Left ventricle myocardium superior (tissue), 1 donor: ENCODE measurements at regions not wholly inside any gene's neighbourhood (a gene's known extent, or its start where the extent isn't known, plus 50 kb on each side); places are given as distances from the start of the nearest gene placed in this dataset.

Experiments
- ATAC-seq: fragments of 200-7000 bp; cut with Tn5 transposase; one replicate; pipeline ENCODE4 v1.9.1; 2020; ENCODE audit warnings: mild to moderate bottlenecking, moderate library complexity
- DNase-seq: peaks from one replicate; pipeline ENCODE4 v3.0.0-alpha.2; 2020
- intact Hi-C: fragments of 100-400 bp; cut with micrococcal nuclease; formaldehyde crosslinking; loops from one replicate; pipeline ENCODE4 v1.11.0; 2022
- donor health status: DM: no; HTN: yes; CAD: no; lungs with severe emphysema.

GRCh38 chr3:167899093-167899492 lies 163.6 kb downstream of the SERPINI1 start:
- DNase-seq, result no peak
- intact Hi-C loops, result no loop called here
- ATAC-seq, result no peak

GRCh38 chr3:167898091-167898490 lies 162.6 kb downstream of the SERPINI1 start:
- no peak for ATAC-seq
- intact Hi-C loops, result no loop called here
- DNase-seq, result no peak

DNA sequence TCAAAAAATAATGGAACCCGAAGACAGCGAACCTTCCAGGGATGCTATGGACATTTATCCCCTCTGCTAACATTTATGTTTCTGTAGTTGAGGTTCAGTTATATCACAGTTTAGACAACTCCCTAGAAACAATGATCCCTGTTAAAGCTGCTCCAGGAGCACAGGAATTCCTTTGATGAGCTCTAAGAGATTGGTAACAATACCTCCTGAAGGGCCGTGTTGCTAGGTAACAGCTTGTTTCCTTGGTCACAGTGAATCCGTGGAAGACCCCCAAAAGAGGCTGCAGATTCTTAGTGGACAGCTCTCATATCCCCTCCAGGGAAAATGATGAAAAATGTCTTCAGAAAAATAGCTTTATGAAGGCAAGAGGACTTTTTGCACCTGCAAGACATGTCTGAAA lies 160.2 kb downstream of the SERPINI1 start:
- DNase-seq, result no peak
- no peak for ATAC-seq
- intact Hi-C loops, result no loop called here

- ATAC-seq (no peak), DNase-seq (no peak)
- intact Hi-C loops, result no loop called here
These were observed 159.7 kb downstream of the SERPINI1 start for GRCh38 chr3:167895178-167895577.

GRCh38 chr3:167892205-167892604 lies 156.7 kb downstream of the SERPINI1 start:
- intact Hi-C loops, result no loop called here
- ATAC-seq (no peak), DNase-seq (no peak)

DNA sequence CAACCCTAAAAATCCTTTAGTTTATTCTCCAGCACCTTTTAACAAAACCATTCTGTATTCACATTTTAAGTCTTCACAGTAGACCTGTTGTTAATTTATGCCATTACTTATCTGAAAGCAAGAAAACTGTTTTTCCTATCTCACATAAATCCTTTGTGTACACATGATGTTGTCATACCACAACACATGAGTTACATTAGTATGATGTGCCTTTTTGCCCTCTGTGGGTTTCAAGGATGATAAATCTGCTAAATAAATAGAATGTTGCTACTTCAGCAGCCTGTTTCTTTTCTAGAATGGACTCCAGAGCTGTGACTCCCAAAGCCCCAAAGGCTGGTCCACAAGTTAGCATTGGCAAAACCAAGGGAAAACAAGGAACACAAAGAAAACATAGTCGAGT lies 151.6 kb downstream of the SERPINI1 start:
- intact Hi-C loops, result no loop called here
- no peak for ATAC-seq
- DNase-seq, result no peak

DNA sequence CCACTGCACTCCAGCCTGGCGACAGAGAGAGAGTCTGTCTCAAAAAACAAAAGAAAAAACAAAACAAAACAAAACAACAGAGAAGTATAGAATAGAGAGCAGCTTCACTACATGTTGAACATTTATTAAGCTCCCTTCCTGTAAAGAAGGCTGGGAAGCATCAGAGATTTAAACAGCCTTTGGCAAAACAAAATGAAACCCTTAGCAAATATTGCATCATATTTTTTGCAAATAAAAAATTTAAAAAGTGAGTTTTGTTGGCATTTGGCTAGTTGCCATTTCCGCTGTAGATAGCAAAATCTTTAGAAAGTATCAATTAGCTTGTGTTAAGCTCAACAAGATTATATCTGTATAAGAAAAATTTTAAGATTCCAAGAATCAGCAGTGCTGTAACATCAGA lies 151.2 kb downstream of the SERPINI1 start:
- ATAC-seq, result no peak
- intact Hi-C loops, result no loop called here
- no peak for DNase-seq

- intact Hi-C loops, result no loop called here
- DNase-seq, result no peak
- no peak for ATAC-seq
These were observed 149.8 kb downstream of the SERPINI1 start for GRCh38 chr3:167885277-167885676.

- ATAC-seq (no peak), DNase-seq (no peak)
- intact Hi-C loops, result no loop called here
These were observed 149.0 kb downstream of the SERPINI1 start for GRCh38 chr3:167884481-167884880.

- ATAC-seq (no peak), DNase-seq (no peak)
- intact Hi-C loops, result no loop called here
These were observed 147.9 kb downstream of the SERPINI1 start for GRCh38 chr3:167883452-167883851.

- intact Hi-C loops, result no loop called here
- peak; percentile 31 for ATAC-seq
- no peak for DNase-seq
These were observed 146.6 kb downstream of the SERPINI1 start for GRCh38 chr3:167882057-167882667.

DNA sequence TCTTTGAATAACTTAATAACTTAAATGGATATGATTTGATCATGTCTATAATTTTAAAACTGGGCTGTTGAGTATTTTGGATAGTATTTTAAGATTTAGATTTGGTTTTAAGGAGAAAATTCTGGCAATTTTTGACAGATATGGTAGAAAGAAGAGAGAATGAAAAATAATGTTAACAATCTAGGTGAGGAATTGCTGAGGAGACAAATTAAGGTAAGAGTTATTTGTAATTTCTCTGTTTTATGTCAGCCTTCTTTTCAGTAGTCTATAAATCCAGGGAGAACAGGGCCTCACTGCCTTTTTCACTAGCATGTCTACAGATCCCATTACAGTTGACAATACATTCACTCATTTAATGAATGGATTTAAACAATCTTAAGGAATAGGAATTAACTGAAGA lies 144.7 kb downstream of the SERPINI1 start:
- DNase-seq, result no peak
- intact Hi-C loops, result no loop called here
- ATAC-seq, result no peak

- peak; percentile 71 for ATAC-seq
- intact Hi-C loops, result loop anchor here (2.0 kb wide), 1 partner anchor 36 kb away; no protein-coding TSS in a partner anchor
- no peak for DNase-seq
These were observed 141.2 kb downstream of the SERPINI1 start for GRCh38 chr3:167876620-167877281.
